ENCODE measurements at regions not wholly inside any gene's neighbourhood (a gene's known extent, or its start where the extent isn't known, plus 50 kb on each side); places are given as distances from the start of the nearest gene placed in this dataset.
"Not testable (repeated sequence)": the region's sequence is repeated elsewhere in the genome, so short reads cannot be mapped to it uniquely, and the experiment has no call there.

DNA sequence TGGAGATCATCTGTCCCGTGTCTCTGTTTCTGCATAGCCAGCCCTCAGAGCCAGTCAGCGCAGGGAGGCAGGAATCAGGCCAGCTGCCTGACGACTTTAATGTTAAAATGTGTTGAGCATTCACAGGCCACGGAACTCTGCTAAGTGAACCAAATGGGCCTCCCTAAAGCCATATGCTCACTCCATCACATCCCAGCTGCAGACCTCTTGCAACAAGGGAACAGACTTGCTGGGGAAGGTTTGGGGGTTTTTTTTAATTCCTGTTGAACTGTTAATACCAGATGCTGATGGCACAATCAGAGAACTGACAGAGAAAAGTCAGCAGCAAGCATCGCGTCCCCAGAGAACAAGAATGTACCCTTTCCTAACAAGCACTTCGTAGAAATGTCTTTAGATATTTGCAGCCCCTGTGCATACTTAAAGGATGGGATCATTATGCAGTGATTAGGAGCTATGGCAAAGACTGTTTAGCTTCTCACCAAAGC, 900.4 kb upstream of the AUTS2 start:
- no peak for DNase-seq (ENCODE audit: low read depth in 2 of 2)

- no peak for DNase-seq (ENCODE audit: low read depth in 2 of 2)
Measured at GRCh38 chr7:68699090-68699711, 899.1 kb upstream of the AUTS2 start.

- no peak for DNase-seq (ENCODE audit: low read depth in 2 of 2)
Measured at GRCh38 chr7:68700414-68700813, 897.9 kb upstream of the AUTS2 start.

DNA sequence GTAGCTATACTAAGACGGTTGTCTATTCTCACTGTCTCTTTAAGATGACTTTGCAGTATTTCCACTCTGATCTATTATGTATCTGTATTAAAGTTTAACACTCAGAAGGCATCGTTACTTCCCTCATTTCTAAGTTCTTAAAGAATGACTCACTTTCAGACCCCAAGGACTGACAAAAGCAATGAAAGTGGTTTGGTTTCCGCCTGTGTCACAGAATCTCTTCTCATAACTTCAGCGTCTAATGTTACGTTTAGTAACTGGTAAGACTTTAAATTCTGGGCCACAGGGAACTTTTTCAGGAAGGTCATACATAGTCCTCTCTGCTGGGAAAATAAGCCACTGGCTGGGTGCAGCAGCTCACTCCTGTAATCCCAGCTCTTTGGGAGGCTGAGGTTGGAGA, 892.0 kb upstream of the AUTS2 start:
- DNase-seq (ENCODE audit: low read depth in 2 of 2): no peak

- DNase-seq (ENCODE audit: low read depth in 2 of 2): no peak
Measured at GRCh38 chr7:68707159-68707558, 891.1 kb upstream of the AUTS2 start.

GRCh38 chr7:68707958-68708357, 890.3 kb upstream of the AUTS2 start:
- DNase-seq (ENCODE audit: low read depth in 2 of 2): no peak

DNA sequence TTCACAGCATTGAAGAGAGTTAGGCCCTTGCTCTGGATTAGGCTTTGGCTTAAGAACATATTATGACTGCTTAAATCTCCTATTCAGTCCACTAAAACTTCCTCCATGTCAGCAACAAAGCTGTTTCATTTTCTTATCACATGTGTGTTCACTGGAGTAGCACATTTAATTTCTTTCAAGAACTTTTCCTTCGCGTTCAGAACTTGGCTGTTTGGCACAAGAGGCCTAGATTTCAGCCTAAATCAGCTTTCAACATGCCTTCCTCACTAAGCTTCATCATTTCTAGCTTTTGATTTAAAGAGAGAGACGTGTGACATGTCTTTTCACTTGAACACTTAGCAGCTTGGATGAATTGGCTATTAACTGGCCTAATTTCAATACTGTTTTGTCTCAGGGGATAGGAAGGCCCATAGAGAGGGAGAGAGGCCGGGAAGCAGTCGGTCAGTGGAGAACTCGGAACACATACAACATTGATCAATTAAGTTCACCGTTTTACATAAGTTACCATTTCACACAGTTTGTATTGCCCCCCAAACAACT, 885.2 kb upstream of the AUTS2 start:
- DNase-seq (ENCODE audit: low read depth in 2 of 2): no peak

- not testable (repeated sequence) for DNase-seq (ENCODE audit: low read depth in 2 of 2)
Measured at GRCh38 chr7:68714135-68714534, 884.1 kb upstream of the AUTS2 start.

DNA sequence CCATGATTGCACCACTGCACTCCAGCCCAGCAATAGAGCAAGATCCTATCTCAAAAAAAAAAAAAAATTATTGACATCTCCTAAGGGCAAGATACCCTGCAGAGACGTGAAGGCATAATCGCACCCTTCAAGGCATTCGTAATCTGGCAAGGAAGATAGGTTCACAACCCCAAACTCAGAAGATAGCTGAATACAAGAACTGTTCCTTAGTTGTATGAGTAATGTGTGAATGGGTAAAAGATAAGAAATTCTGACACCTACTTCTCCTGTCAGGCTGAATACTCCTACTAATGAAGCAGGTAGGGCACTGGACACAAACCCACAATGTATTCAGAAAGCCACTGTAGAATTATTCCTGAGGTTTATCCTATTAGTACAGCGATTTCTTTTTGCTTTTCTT, 882.4 kb upstream of the AUTS2 start:
- no peak for DNase-seq (ENCODE audit: low read depth in 2 of 2)

- no peak for DNase-seq (ENCODE audit: low read depth in 2 of 2)
Measured at GRCh38 chr7:68717176-68717575, 881.1 kb upstream of the AUTS2 start.

GRCh38 chr7:68718097-68718551, 880.2 kb upstream of the AUTS2 start:
- DNase-seq (ENCODE audit: low read depth in 2 of 2): no peak

GRCh38 chr7:68720697-68721096, 877.6 kb upstream of the AUTS2 start:
- no peak for DNase-seq (ENCODE audit: low read depth in 2 of 2)

DNA sequence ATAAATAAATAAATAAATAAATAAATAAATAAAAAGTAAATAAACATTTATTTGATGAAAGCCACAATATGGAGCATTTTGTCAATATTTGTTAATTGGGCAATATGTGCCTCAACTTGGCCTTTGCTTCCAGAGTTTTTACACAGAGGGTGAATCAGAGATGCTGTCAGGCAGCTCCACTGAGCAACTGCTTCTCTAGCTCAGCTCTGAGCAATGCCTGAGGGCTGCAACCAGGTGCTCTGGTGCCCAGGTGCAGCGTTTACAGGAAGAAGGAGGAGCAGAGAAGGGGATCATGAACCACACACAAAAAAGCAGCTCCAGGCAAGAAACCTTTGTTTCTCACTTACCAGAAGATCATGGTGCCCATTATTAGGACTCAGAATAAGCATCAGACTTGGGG, 876.2 kb upstream of the AUTS2 start:
- DNase-seq (ENCODE audit: low read depth in 2 of 2): no peak

DNA sequence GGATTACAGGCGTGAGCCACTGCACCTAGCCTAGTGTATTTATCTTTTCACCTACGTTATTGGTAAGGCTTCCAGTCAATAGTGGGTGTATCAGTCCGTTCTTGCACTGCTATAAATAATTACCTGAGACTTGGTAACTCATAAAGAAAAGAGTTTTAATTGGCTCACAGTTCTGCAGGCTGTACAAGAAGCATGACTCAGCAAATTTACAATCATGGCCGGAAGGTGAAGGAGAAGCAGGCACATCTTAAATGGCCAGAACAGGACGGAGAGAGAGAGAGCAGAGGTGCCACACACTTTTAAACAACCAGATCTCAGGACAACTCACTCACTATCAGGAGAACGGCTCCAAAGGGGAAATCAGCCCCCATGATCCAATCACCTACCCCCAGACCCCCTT, 873.3 kb upstream of the AUTS2 start:
- DNase-seq (ENCODE audit: low read depth in 2 of 2): no peak

- no peak for DNase-seq (ENCODE audit: low read depth in 2 of 2)
Measured at GRCh38 chr7:68725843-68726785, 872.2 kb upstream of the AUTS2 start.

- not testable (repeated sequence) for DNase-seq (ENCODE audit: low read depth in 2 of 2)
Measured at GRCh38 chr7:68728720-68729119, 869.6 kb upstream of the AUTS2 start.

GRCh38 chr7:68729371-68729770, 868.9 kb upstream of the AUTS2 start:
- no peak for DNase-seq (ENCODE audit: low read depth in 2 of 2)

- DNase-seq (ENCODE audit: low read depth in 2 of 2): no peak
Measured at GRCh38 chr7:68730194-68730593, 868.1 kb upstream of the AUTS2 start.

GRCh38 chr7:68730964-68731363, 867.3 kb upstream of the AUTS2 start:
- no peak for DNase-seq (ENCODE audit: low read depth in 2 of 2)

DNA sequence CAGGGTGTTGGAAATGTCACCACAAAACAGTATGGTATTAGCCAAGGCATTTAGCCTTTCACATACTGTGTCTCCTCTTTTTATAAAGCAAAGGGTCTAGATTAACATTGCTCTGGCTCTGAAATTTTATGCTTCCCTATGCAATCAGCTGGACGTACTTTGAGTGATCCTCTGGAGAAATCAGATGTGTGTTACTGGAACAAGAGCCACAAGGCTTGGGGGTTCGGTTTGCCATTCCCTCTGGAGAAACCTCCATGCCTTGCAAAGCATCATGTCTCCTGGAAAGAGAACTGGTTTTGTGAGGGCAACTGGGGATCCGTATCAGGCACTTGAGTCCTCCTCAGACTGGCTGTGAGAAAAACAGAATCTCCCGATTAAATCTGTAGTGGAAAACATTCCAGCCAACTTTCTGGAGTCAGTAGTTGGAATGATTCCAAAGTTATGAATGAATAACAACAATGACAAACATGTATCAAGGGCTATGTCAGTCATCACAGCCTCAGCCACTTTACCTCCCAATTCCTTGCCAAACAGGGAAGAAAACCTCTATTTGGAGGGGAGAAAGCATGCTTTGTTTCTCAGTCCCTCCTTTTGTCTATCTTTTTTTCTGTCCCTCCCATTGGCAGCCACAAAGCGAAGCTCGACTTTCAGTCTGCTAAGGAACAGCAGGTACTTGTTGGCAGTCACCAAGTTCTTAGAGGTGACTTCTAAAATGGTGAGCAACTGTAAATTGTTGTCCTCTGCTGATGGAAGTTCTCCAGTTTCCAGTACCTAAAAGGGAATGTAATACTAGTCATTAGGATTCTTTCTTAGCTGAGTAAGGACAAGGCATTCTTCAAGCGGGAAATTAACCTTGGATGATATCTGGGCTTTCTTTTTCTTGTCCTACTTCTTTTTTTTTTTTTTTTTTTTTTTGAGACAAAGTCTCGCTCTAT, 864.8 kb upstream of the AUTS2 start:
- no peak for DNase-seq (ENCODE audit: low read depth in 2 of 2)

DNA sequence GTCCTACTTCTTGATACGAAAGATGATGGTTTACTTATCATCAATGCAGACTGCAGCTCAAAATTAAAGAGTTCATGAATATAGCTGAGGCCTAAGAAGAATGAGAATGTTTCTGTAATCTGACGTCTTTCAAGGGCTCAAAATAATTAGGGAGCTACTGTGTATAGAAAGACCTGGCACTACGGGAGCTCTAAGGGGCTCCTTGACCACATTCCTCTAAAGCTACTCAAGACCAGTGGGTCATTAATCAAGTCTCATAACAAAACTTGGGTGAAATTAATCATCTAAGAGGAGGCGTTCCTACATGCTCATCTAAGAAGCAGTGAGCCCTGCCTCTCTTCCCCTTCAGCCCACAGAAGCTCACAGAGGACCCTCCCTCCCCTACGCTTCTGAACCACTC, 863.8 kb upstream of the AUTS2 start:
- no peak for DNase-seq (ENCODE audit: low read depth in 2 of 2)

- no peak for DNase-seq (ENCODE audit: low read depth in 2 of 2)
Measured at GRCh38 chr7:68739306-68739705, 859.0 kb upstream of the AUTS2 start.
